Fibroblast of skin of scalp (primary cell): ENCODE measurements at regions not wholly inside any gene's neighbourhood (a gene's known extent, or its start where the extent isn't known, plus 50 kb on each side); places are given as distances from the start of the nearest gene placed in this dataset.
A peak's percentile ranks its signal among the peaks of the same experiment; 100 is the strongest.
"Not testable (repeated sequence)": the region's sequence is repeated elsewhere in the genome, so short reads cannot be mapped to it uniquely, and the experiment has no call there.

Source experiments
- DNase-seq: peaks from one replicate; pipeline ENCODE4 v3.0.0-alpha.2; 2013

DNA sequence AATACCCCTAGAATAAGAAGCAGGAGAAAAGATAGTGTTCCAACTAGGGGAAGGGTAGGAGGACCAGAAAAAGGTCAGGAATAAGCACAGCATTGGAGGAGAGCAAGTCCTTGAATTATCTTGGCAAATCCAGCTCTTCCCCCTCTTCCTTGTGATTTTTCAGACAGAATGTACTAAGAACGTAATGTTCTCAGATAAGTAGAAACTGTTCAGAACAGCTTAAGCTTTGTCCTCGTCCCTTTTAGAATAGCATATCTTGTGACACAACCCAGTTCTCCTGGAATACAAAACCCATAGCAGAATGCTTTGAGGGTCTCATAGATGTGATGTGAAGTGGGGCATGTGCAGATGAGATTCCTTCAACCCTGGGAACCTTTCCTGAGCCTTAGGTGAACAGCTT lies 97.4 kb downstream of the EMB start:
- DNase-seq: no peak

DNA sequence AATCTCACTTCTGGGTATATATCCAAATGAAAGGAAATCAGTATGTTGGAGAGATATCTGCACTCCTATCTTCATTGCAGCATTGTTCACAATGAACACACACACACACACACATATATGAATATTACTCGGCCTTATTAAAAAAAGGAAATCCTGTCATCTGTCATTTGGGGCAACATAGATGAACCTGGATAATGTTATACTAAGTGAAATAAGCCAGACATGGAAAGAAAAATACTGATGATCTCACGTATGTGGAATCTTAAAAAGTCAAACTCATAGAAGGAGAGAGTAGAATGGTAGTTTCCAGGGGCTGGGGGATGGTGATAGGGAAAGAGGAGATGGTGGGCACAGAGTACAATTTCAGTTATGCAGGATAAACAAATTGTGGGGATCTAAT lies 100.3 kb downstream of the EMB start:
- no peak for DNase-seq

DNA sequence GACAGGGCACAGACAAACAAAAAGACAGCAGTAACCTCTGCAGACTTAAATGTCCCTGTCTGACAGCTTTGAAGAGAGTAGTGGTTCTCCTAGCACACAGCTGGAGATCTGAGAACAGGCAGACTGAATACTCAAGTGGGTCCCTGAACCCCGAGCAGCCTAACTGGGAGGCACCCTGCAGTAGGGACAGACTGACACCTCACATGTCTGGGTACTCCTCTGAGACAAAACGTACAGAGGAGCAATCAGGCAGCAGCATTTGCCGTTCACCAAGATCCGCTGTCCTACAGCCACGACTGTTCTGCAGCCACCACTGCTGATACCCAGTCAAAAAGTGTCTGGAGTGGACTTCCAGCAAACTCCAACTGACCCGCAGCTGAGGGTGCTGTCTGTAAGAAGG lies 110.5 kb downstream of the EMB start:
- DNase-seq: not testable (repeated sequence)

DNA sequence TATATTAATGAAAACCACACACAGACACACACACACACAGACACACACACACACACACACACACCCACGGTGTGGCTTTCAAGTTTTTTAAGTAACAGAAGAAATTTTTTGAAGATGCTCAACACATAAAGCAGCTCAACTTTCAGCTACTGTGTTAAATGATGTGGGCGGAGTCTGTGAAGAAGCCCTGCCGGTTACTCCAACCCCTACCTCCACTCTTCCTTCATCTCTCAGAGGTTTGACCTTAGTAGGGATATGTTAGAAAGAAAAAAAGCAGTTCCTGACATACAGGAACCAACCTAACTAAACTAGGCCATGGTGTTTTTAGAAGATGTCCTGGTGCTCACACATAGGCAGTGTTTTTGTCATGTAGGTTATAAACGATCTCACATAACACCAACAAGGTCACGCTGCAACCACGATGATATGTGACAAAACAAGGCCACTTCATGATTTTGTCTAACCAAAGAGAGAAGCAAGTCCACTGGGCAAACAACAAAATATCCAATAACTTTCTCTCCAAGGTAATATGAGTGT lies 112.8 kb downstream of the EMB start:
- DNase-seq: no peak

- DNase-seq: peak; percentile 4
Measured at GRCh38 chr5:50325237-50325832, 115.8 kb downstream of the EMB start.

DNA sequence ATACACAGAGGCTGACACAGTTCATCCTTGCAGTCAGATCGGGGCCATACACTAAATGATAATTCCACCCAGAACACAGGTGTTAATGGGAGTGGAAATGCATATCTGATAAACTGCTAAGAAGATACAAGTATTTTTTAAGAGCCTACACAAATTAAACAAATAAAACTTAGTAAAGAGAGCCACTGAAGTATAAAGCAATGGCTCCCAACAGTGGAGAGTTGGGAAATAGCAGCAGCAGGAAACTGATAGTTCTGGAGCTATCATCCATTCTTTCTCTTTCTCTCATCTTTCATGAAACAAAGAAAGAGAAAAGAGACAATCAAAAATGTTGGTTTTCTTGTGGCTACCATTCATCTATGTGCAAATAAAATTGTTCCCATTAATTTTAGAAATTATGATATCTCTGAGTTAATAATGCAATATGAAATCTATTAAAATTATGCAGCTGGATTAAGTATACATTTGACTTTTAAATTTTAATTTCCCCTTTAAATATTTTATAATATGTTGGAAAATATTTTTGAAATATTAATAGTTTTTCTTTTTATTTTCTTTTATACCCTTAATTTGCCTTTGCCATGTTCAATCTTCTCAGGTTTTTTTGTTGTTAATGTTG lies 120.8 kb downstream of the EMB start:
- no peak for DNase-seq

DNA sequence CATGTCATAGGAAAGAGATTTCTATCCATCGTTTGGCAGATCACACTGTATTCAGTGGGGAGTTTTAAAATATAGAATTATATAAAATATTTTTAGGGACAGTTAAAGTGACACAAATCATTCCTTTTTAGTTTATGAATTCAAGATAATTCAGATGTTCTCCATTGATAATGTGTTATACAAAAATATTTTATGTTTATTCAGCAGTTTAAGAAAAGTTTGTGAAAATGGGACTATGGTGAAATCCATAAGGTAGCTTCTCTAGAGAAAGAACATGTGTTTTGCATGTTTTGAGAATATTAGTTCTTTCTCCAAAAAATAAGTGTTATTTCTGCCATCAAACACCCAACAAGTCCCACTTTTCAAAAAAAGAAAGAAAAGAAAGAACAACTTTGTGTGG lies 122.9 kb downstream of the EMB start:
- no peak for DNase-seq

DNA sequence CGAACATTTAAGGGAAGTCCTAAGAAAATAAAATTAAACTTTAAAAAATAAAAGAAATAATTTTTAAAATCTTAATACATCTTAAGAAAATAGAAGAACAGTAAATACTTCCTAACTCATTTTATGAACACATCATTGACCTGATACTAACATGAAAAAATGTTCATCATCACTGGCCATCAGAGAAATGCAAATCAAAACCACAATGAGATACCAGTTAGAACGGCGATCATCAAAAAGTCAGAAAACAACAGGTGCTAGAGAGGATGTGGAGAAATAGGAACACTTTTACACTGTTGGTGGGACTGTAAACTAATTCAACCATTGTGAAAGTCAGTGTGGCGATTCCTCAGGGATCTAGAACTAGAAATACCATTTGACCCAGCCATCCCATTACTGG lies 134.6 kb downstream of the EMB start:
- DNase-seq: not testable (repeated sequence)

DNA sequence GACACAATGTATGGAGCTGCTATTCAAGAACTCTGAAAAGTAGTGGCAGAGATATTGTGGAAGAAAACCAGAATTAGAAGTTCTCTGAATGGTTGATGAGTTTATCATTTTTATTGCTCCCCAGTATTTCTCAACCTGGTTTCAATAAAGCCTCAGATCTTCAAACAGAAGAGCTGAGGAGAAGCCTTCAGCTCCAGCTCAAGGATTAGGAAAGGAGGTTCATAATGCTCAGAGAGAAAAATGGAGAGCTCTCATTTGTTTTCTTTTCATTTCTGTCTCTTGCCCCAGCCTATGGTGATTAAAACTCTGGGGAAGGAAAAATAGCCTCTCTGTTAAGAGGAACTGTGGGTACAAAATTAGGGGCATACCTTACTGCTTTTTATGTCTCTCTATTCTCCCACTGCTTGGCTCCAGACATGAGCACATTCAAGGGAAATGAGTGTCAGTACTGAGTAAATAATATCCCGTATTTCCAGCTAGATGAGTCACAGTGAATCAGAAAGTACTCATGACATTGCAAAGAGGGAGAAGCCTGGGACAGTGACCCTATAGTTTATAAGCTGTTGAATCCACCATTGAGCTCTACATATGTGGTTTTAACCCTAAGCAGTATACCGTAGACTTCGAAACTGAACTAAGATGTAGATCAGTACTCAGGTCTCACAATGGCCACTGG lies 138.1 kb downstream of the EMB start:
- no peak for DNase-seq

GRCh38 chr5:50301756-50302155 lies 139.3 kb downstream of the EMB start:
- no peak for DNase-seq

GRCh38 chr5:50300878-50301277 lies 140.2 kb downstream of the EMB start:
- DNase-seq: no peak

- no peak for DNase-seq
Measured at GRCh38 chr5:50299896-50300295, 141.2 kb downstream of the EMB start.

GRCh38 chr5:50292735-50293394 lies 148.2 kb downstream of the EMB start:
- no peak for DNase-seq

GRCh38 chr5:50280461-50280860 lies 160.6 kb downstream of the EMB start:
- not testable (repeated sequence) for DNase-seq
